ENCODE measurements at regions not wholly inside any gene's neighbourhood (a gene's known extent, or its start where the extent isn't known, plus 50 kb on each side); places are given as distances from the start of the nearest gene placed in this dataset.

DNA sequence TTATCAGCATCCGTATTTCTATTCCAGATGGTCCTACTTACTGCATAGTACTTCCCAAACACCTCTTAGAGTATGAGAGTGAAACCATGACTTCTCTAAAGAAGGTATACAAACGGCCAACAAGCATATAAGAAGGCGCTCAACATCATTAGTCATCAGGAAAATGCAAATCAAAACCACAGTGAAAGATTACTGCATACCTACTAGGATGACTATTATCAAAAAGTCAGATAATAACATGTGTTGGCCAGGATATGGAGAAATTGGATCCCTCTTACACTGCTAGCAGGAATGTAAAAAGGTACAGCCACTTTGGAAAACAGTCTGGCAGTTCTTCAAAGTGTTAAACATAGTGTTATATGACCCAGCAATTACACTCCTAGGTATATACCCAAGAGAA is 215.3 kb upstream of the CXorf66 start:
- TF ChIP-seq CTCF (IDR thresholded peaks at IDR 0.05; ENCODE audit: low read depth, low read length) (no peak), EZH2phosphoT487 (IDR thresholded peaks at IDR 0.05; ENCODE audit: low read depth) (no peak)

Data from OCI-LY3 (cell line).